ENCODE measurements at regions not wholly inside any gene's neighbourhood (a gene's known extent, or its start where the extent isn't known, plus 50 kb on each side); places are given as distances from the start of the nearest gene placed in this dataset.

- TF ChIP-seq POLR2A (IDR thresholded peaks at IDR 0.05; ENCODE audit: low read length) (no peak), GATA1 (IDR thresholded peaks at IDR 0.05; ENCODE audit: low read depth, low read length) (no peak)
Measured at GRCh38 chr4:177737387-177737940, 295.2 kb upstream of the AGA start.

Data from erythroblast (primary cell).